Pancreas (tissue), 10 donors: ENCODE measurements at regions not wholly inside any gene's neighbourhood (a gene's known extent, or its start where the extent isn't known, plus 50 kb on each side); places are given as distances from the start of the nearest gene placed in this dataset.

Source experiments
- ATAC-seq, 4 donors: fragments of 200-7000 bp; cut with Tn5 transposase; one replicate each; pipeline versions ENCODE4 v1.8.0 to v1.9.1; 2020; ENCODE audit warnings: mild to moderate bottlenecking in 4 of 4, moderate library complexity in 4 of 4
- DNase-seq, 6 donors: peaks; one replicate each; pipeline ENCODE4 v3.0.0-alpha.2; 2020
- FAIRE-seq: peaks from 2 replicates; lab custom pipeline; 2012; peaks lifted over from hg19 to GRCh38; lab: Jason Lieb, UNC
- H3K27ac ChIP-seq, 4 donors: fragments of 200-600 bp; sonication (generic); 1 replicate in 3 of 4; 2 replicates in 1 of 4; pipeline versions ENCODE4 v1.5.0 to v1.8.0; 2020
- H3K27me3 ChIP-seq, 4 donors: fragments of 200-600 bp; one replicate each; pipeline ENCODE4 v1.8.0; 2021
- H3K36me3 ChIP-seq, 3 donors: fragments of 200-600 bp; sonication (generic) in 1 of 3; one replicate each; pipeline versions ENCODE4 v1.5.0 to v1.8.0; 2020 to 2021
- H3K4me1 ChIP-seq, 3 donors: fragments of 200-600 bp; one replicate each; pipeline ENCODE4 v1.8.0; 2021
- H3K4me3 ChIP-seq, 4 donors: fragments of 200-600 bp; sonication (generic) in 2 of 4; one replicate each; pipeline versions ENCODE4 v1.5.0 to v1.8.0; 2020 to 2021
- H3K9me3 ChIP-seq, 4 donors: fragments of 200-600 bp; one replicate each; pipeline ENCODE4 v1.8.0; 2021
- WGBS, 2 donors: extraction: QIAGEN DNeasy Blood & Tissue Kit; methylation state at CpG; one replicate each; pipeline ENCODE4 v1.1.7; 2013; 5-methylcytosine and 5-hydroxymethylcytosine counted together
- intact Hi-C, 3 donors: fragments of 100-400 bp; cut with DNase I; formaldehyde crosslinking; loops; one replicate each; pipeline versions ENCODE4 v1.11.1 to v1.14.2; 2022
- TF ChIP-seq, protein P1 (sequence below), 4 donors: fragments of 200-600 bp; sonication (generic) in 3 of 4; IDR thresholded peaks; one replicate each; pipeline versions ENCODE4 v1.5.0 to v1.8.0; 2021; ENCODE audit warnings: antibody characterized with exemption in 4 of 4
- donor health status: healthy with polysubstance abuse.
- donor health status: DM: no; HTN: no; CAD: no; lungs with moderate emphysema.
- donor health status: DM: no; HTN: no; CAD: no.
- donor health status: control.
- donor health status: control.
- donor health status: Bipolar disorder and iron deficiency.
- donor health status: DM: yes; HTN: yes; CAD: no.
- donor health status: DM: no; HTN: no; CAD: no.
- donor health status: DM: no; HTN: no; CAD: no.
- donor health status: DM: yes; HTN: yes; CAD: no.

DNA sequence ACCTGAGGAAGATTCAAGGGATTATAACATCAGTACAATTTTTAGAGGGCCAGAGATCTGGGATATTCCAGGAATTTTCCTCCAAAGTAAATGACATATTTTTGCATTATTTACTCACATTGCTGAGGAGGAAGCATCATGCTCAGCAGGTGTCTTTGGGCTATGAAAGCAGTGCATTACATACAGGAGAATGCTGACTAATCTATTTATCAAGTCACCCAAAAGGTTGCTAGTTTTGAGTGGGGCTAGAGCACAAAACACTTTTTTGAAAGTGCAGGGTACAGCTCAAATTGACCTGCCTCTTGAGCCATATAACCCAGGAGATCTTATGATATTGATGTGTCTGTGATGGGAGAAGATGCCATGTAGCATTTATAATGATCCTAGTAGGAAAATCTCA, 603.1 kb downstream of the POM121L12 start:
- TF ChIP-seq, protein P1, sequence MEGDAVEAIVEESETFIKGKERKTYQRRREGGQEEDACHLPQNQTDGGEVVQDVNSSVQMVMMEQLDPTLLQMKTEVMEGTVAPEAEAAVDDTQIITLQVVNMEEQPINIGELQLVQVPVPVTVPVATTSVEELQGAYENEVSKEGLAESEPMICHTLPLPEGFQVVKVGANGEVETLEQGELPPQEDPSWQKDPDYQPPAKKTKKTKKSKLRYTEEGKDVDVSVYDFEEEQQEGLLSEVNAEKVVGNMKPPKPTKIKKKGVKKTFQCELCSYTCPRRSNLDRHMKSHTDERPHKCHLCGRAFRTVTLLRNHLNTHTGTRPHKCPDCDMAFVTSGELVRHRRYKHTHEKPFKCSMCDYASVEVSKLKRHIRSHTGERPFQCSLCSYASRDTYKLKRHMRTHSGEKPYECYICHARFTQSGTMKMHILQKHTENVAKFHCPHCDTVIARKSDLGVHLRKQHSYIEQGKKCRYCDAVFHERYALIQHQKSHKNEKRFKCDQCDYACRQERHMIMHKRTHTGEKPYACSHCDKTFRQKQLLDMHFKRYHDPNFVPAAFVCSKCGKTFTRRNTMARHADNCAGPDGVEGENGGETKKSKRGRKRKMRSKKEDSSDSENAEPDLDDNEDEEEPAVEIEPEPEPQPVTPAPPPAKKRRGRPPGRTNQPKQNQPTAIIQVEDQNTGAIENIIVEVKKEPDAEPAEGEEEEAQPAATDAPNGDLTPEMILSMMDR (IDR thresholded peaks at IDR 0.05): no peak
- FAIRE-seq: no peak
- intact Hi-C loops: no loop called here

GRCh38 chr7:53641091-53641490, 605.7 kb downstream of the POM121L12 start:
- Histone ChIP-seq H3K36me3 (no peaks in the 10 kb centered on the region), H3K9me3 (no peaks in the 10 kb centered on the region), H3K4me3 (no peak overlapping the region), H3K27ac (no peak overlapping the region), H3K4me1 (no peaks in the 10 kb centered on the region), H3K27me3 (no peaks in the 10 kb centered on the region)
- intact Hi-C loops: no loop called here
- TF ChIP-seq, protein P1 (IDR thresholded peaks at IDR 0.05): no peak
- FAIRE-seq (no peak), ATAC-seq (no peak), DNase-seq (no peak)

More for the DNA sequence above, 603.1 kb downstream of the POM121L12 start:
- no peak overlapping the region for H3K27ac ChIP-seq
- ATAC-seq (no peak), DNase-seq (no peak)
- no peaks in the 10 kb centered on the region for H3K27me3 ChIP-seq
- no peaks in the 10 kb centered on the region for H3K9me3 ChIP-seq
- no peak overlapping the region for H3K4me3 ChIP-seq
- H3K36me3 ChIP-seq: no peaks in the 10 kb centered on the region
- no peaks in the 10 kb centered on the region for H3K4me1 ChIP-seq

DNA sequence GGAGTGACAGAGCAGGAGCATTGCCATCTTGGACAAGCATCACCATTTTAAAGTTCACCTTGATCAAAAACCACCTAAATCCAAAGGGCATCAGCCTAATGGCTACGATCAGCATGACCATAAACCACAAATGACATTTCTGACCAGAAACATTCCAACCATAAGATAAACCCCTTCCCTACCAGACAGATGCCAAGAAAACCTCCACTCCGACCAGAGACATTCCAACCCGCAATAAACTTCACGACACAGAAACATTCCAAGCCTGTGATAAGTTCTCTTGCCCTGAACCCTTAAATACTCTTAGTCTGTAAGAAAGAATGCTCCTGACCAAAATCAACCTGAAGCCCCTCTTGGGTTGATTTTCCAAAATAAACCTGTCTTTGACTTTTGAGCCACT, 606.9 kb downstream of the POM121L12 start:
- intact Hi-C loops: no loop called here
- H3K27me3 ChIP-seq: no peaks in the 10 kb centered on the region
- H3K27ac ChIP-seq: no peak overlapping the region
- no peaks in the 10 kb centered on the region for H3K36me3 ChIP-seq
- no peak overlapping the region for H3K4me3 ChIP-seq
- TF ChIP-seq, protein P1 (IDR thresholded peaks at IDR 0.05): no peak
- 47 to 59% methylated on average over 4 of the region's 4 CpGs for WGBS, 2 donors
- ATAC-seq (no peak), FAIRE-seq (no peak), DNase-seq (no peak)
- H3K4me1 ChIP-seq: no peaks in the 10 kb centered on the region
- no peaks in the 10 kb centered on the region for H3K9me3 ChIP-seq

DNA sequence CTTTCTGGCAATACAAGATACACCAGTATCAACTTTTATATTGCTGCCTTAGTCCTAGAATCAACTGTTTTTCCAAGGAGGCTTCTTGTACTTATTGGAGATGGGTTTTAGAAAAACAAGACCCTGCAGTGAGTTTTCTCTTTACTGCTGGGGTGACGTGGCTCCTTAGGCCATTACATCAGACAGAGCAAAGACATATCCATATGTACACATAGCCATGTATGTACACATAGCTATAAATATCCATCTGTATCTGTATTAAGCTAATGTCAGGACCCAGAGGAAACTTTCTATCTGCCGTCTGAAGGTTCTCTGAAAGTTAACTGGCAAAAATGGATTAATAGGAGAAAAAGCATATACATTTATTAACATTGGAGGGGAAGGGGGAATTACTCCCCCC, 607.4 kb downstream of the POM121L12 start:
- FAIRE-seq (no peak), ATAC-seq (no peak), DNase-seq (no peak)
- no peaks in the 10 kb centered on the region for H3K27me3 ChIP-seq
- H3K36me3 ChIP-seq: no peaks in the 10 kb centered on the region
- intact Hi-C loops: no loop called here
- H3K9me3 ChIP-seq: no peaks in the 10 kb centered on the region
- H3K4me3 ChIP-seq: no peak overlapping the region
- no peak overlapping the region for H3K27ac ChIP-seq
- H3K4me1 ChIP-seq: no peaks in the 10 kb centered on the region
- TF ChIP-seq, protein P1 (IDR thresholded peaks at IDR 0.05): no peak
- WGBS, 2 donors: 41 to 47% methylated on average over 2 of the region's 2 CpGs

- Histone ChIP-seq H3K4me3 (no peak overlapping the region), H3K36me3 (no peaks in the 10 kb centered on the region), H3K27me3 (no peaks in the 10 kb centered on the region), H3K9me3 (no peaks in the 10 kb centered on the region), H3K27ac (no peak overlapping the region), H3K4me1 (no peaks in the 10 kb centered on the region)
- ATAC-seq (no peak), FAIRE-seq (no peak), DNase-seq (no peak)
- TF ChIP-seq, protein P1 (IDR thresholded peaks at IDR 0.05): no peak
- WGBS, 2 donors: 49 to 79% methylated on average over 1 of the region's 1 CpG
- intact Hi-C loops: no loop called here
Observed at GRCh38 chr7:53656881-53657280, 621.4 kb downstream of the POM121L12 start.
